Lung (tissue), 11 donors: ENCODE measurements at regions not wholly inside any gene's neighbourhood (a gene's known extent, or its start where the extent isn't known, plus 50 kb on each side); places are given as distances from the start of the nearest gene placed in this dataset.
"Not testable (repeated sequence)": the region's sequence is repeated elsewhere in the genome, so short reads cannot be mapped to it uniquely, and the experiment has no call there.

Experiments
- ATAC-seq: fragments of 200-7000 bp; cut with Tn5 transposase; one replicate; pipeline ENCODE4 v1.9.1; 2020; ENCODE audit warnings: moderate number of reproducible peaks; ENCODE audit not compliant: insufficient read depth, low FRiP score
- DNase-seq, 3 donors: peaks; one replicate each; pipeline ENCODE4 v3.0.0-alpha.2; 2013 to 2017
- H3K27ac ChIP-seq, 2 donors: one replicate each; pipeline ENCODE4 v1.5.1; 2013; ENCODE audit warnings: mild to moderate bottlenecking in 2 of 2, moderate library complexity in 2 of 2, control low read depth in 1 of 2, inconsistent platforms in 1 of 2, low read depth in 1 of 2, low read length in 1 of 2
- H3K27me3 ChIP-seq, 3 donors: one replicate each; pipeline ENCODE4 v1.5.1; 2013; ENCODE audit warnings: low read length in 2 of 3; ENCODE audit not compliant: control insufficient read depth in 3 of 3, insufficient read depth in 3 of 3
- H3K36me3 ChIP-seq, 4 donors: one replicate each; pipeline ENCODE4 v1.5.1; 2013; ENCODE audit warnings: low read length in 4 of 4, mild to moderate bottlenecking in 1 of 4, moderate library complexity in 1 of 4; ENCODE audit not compliant: control insufficient read depth in 4 of 4, insufficient read depth in 4 of 4
- H3K4me1 ChIP-seq, 5 donors: one replicate each; pipeline ENCODE4 v1.5.1; 2013; ENCODE audit warnings: low read length in 5 of 5, mild to moderate bottlenecking in 2 of 5, moderate library complexity in 1 of 5; ENCODE audit not compliant: control insufficient read depth in 5 of 5, insufficient read depth in 5 of 5
- H3K4me3 ChIP-seq: one replicate; pipeline ENCODE4 v1.5.1; 2013; ENCODE audit warnings: mild to moderate bottlenecking, control low read depth, moderate library complexity
- H3K9ac ChIP-seq, 2 donors: one replicate each; pipeline ENCODE4 v1.5.1; 2013; ENCODE audit warnings: low read length in 2 of 2, control low read depth in 1 of 2; ENCODE audit not compliant: insufficient read depth in 1 of 2
- H3K9me3 ChIP-seq, 4 donors: one replicate each; pipeline ENCODE4 v1.5.1; 2013; ENCODE audit warnings: low read length in 3 of 4, mild to moderate bottlenecking in 1 of 4, moderate library complexity in 1 of 4; ENCODE audit not compliant: control insufficient read depth in 4 of 4, insufficient read depth in 3 of 4
- WGBS, 2 donors: extraction: QIAGEN DNeasy Blood & Tissue Kit; methylation state at CpG; one replicate each; pipeline ENCODE4 v1.1.7; 2013; 5-methylcytosine and 5-hydroxymethylcytosine counted together
- TF ChIP-seq, protein P1 (sequence below): IDR thresholded peaks from 2 replicates; pipeline ENCODE4 v1.5.1; 2012; ENCODE audit warnings: mild to moderate bottlenecking; ENCODE audit errors: control extremely low read depth, extremely low read depth
- donor health status: control.
- donor health status: control.
- donor health status: Bipolar disorder and iron deficiency.
- donor health status: healthy.
- donor health status: DM: yes; HTN: yes; CAD: no.

DNA sequence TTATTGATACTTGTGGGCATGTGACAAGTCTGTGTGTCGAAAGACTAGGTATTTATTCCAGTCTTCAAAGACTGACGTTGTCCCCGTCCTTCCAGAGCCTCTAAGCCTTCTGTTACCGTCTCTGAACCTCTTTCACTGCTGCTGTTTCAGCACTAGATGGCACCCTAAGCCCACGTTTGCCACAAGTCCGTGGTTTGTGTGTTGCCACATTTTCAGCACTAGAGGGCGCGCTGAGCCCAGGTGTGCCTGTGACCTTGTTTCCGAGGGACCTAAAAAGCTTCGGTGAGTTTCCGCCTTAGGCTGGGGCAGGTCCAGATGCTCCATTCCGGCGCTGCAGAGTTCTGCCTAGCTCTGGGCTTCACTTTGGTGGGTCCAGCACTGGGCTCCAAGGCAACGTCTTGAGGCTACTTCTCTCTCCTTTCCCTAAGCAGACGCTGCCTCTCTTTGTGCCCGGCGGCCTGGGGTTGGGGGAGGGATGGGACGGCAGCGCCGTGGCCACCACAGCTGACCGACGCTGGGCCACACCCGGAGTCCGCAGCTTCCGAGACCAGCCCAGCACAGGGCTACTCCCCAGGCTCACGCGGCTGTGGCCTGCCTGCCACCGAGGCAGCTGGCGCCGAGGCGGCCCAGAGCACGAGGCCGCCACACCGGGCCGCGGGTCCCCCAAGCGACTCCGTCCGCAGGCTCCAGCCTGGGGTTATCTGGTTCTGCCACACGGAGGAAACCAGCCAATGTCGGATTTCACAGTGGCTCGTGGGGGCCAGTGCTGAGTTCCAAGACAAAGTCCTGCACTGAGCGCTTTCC is 520.2 kb downstream of the REEP3 start:
- Histone ChIP-seq H3K9ac (peak overlapping the region in 1 of 2 donors; percentile 30), H3K9me3 (no peaks in the 10 kb centered on the region), H3K36me3 (no peaks in the 10 kb centered on the region), H3K4me1 (peaks cover 0 to 25% (median 0%) of the 10 kb centered on the region in 5 donors), H3K4me3 (peak overlapping the region; percentile 2), H3K27ac (no peak overlapping the region), H3K27me3 (no peaks in the 10 kb centered on the region)
- ATAC-seq (peak; percentile 92), DNase-seq (peak; percentile 81 to 83 (median 81))
- 27 to 29% methylated on average over 43 of the region's 43 CpGs for WGBS, 2 donors
- TF ChIP-seq, protein P1, sequence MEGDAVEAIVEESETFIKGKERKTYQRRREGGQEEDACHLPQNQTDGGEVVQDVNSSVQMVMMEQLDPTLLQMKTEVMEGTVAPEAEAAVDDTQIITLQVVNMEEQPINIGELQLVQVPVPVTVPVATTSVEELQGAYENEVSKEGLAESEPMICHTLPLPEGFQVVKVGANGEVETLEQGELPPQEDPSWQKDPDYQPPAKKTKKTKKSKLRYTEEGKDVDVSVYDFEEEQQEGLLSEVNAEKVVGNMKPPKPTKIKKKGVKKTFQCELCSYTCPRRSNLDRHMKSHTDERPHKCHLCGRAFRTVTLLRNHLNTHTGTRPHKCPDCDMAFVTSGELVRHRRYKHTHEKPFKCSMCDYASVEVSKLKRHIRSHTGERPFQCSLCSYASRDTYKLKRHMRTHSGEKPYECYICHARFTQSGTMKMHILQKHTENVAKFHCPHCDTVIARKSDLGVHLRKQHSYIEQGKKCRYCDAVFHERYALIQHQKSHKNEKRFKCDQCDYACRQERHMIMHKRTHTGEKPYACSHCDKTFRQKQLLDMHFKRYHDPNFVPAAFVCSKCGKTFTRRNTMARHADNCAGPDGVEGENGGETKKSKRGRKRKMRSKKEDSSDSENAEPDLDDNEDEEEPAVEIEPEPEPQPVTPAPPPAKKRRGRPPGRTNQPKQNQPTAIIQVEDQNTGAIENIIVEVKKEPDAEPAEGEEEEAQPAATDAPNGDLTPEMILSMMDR, result peak; percentile 99

DNA sequence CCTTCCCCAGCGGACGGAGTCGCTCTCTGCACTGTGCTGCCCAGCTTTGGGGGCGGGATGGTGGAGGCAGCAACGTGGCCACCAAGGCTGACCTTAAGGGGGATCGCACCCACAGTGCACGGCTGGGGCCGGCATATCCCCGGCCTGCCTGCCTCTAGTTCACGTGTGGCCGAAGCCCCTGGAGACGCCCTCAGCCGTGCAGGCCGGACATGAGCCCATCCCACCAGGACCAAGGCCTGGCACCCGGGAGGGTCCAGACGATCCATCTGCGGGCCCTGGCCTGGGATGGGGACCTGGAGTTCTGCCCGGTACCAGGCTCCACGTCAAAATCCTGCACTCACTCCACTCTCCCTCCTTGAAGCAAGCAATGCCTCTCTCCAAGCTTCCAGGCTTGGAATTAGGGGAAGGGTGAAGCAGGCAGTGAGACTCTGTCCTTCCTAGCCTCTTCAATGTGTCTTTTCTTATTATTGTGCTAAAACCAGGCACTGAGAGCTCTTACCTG is 520.8 kb downstream of the REEP3 start:
- ATAC-seq (no peak), DNase-seq (no peak)
- Histone ChIP-seq H3K9ac (no peak overlapping the region), H3K27me3 (no peaks in the 10 kb centered on the region), H3K27ac (no peak overlapping the region), H3K36me3 (no peaks in the 10 kb centered on the region), H3K4me3 (no peak overlapping the region), H3K4me1 (peaks cover 0 to 18% (median 0%) of the 10 kb centered on the region in 5 donors), H3K9me3 (no peaks in the 10 kb centered on the region)
- TF ChIP-seq, protein P1, result no peak
- WGBS, 2 donors, result 86 to 92% methylated on average over 19 of the region's 19 CpGs

DNA sequence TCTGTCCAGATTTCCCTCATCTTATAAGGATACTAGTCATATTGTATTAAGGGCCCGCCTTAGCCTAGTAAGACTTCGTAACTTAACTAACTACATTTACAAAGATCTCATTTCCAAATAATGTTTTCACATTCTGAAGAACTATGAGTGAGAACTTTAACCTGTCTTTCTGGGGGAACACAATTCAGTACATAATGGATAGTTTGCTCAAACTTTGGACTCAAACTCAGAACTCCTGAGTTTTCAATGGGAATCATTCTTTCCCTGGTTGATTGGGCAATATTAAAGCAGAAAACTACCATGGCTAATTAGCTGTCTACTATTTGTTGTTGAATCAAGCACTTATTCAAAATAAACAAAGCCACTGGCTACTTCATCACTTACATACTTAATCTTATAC is 522.9 kb downstream of the REEP3 start:
- no peaks in the 10 kb centered on the region for H3K27me3 ChIP-seq
- H3K4me1 ChIP-seq, result peaks cover 0 to 7% (median 0%) of the 10 kb centered on the region in 5 donors
- ATAC-seq (no peak), DNase-seq (no peak)
- H3K36me3 ChIP-seq, result no peaks in the 10 kb centered on the region
- H3K27ac ChIP-seq, result no peak overlapping the region
- no peak overlapping the region for H3K9ac ChIP-seq
- H3K4me3 ChIP-seq, result no peak overlapping the region
- no peaks in the 10 kb centered on the region for H3K9me3 ChIP-seq
- 96 to 97% methylated on average over 2 of the region's 2 CpGs for WGBS, 2 donors
- TF ChIP-seq, protein P1, result no peak

DNA sequence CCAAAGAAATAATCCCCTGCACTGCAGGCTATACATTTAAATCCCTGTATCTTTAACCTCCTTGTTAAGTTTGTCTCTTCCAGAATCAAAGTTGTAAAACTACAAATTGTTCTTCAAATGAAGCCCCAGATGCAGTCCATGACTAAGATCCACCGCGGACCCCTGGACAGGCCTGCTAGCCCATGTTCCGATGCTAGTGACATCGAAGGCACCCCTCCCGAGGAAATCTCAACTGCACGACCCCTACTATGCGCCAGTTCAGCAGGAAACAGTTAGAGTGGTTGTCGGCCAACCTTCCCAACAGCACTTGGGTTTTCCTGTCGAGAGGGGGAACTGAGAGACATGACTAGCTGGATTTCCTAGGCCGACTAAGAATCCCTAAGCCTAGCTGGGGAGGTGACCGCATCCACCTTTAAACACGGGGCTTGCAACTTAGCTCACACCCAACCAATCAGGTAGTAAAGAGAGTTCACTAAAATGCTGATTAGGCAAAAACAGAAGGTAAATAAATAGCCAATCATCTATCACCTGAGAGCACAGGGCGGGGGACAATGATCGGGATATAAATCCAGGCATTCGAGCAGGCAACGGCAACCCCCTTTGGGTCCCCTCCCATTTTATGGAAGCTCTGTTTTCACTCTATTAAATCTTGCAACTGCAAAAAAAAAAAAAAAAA is 523.9 kb downstream of the REEP3 start:
- DNase-seq, ATAC-seq, H3K4me1 ChIP-seq, H3K9ac ChIP-seq, H3K27ac ChIP-seq, H3K27me3 ChIP-seq, H3K36me3 ChIP-seq, H3K9me3 ChIP-seq, H3K4me3 ChIP-seq: not testable (repeated sequence)
- 91 to 92% methylated on average over 16 of the region's 16 CpGs for WGBS, 2 donors
